ENCODE measurements at regions not wholly inside any gene's neighbourhood (a gene's known extent, or its start where the extent isn't known, plus 50 kb on each side); places are given as distances from the start of the nearest gene placed in this dataset.
A peak's percentile ranks its signal among the peaks of the same experiment; 100 is the strongest.

GRCh38 chrX:39603230-39603629 lies 494.5 kb downstream of the BCOR start:
- Histone ChIP-seq H3K27ac (peak overlapping the region in 1 of 4 donors; percentile 50), H3K36me3 (no peaks in the 10 kb centered on the region), H3K27me3 (no peaks in the 10 kb centered on the region), H3K4me3 (no peak overlapping the region), H3K4me1 (no peaks in the 10 kb centered on the region), H3K9me3 (peaks cover 0 to 7% (median 0%) of the 10 kb centered on the region in 3 donors)
- DNase-seq: no peak
- 38 to 86% methylated on average over 3 to 4 of the region's 4 CpGs for WGBS, 2 donors
- intact Hi-C loops (cut with DNase I): no loop called here
- TF ChIP-seq CTCF (IDR thresholded peaks at IDR 0.05) (no peak), POLR2A (IDR thresholded peaks at IDR 0.05) (no peak)

- WGBS, 2 donors: 51 to 80% methylated on average over 2 to 3 of the region's 3 CpGs
- Histone ChIP-seq H3K27me3 (no peaks in the 10 kb centered on the region), H3K9me3 (peaks cover 0 to 7% (median 0%) of the 10 kb centered on the region in 3 donors), H3K4me3 (no peak overlapping the region), H3K4me1 (no peaks in the 10 kb centered on the region), H3K27ac (no peak overlapping the region), H3K36me3 (no peaks in the 10 kb centered on the region)
- intact Hi-C loops (cut with DNase I): no loop called here
- no peak for DNase-seq
- TF ChIP-seq CTCF (IDR thresholded peaks at IDR 0.05): no peak
- TF ChIP-seq POLR2A (IDR thresholded peaks at IDR 0.05): no peak
Measured at GRCh38 chrX:39605183-39605582, 492.6 kb downstream of the BCOR start.

GRCh38 chrX:39605866-39606265 lies 491.9 kb downstream of the BCOR start:
- H3K27me3 ChIP-seq: no peaks in the 10 kb centered on the region
- no peak for DNase-seq
- no peaks in the 10 kb centered on the region for H3K4me1 ChIP-seq
- no peak overlapping the region for H3K27ac ChIP-seq
- intact Hi-C loops (cut with DNase I): no loop called here
- TF ChIP-seq CTCF (IDR thresholded peaks at IDR 0.05) (no peak), POLR2A (IDR thresholded peaks at IDR 0.05) (no peak)
- 60 to 69% methylated on average over 1 to 2 of the region's 2 CpGs for WGBS, 2 donors
- peaks cover 0 to 7% (median 0%) of the 10 kb centered on the region in 3 donors for H3K9me3 ChIP-seq
- H3K4me3 ChIP-seq: no peak overlapping the region
- no peaks in the 10 kb centered on the region for H3K36me3 ChIP-seq

- H3K9me3 ChIP-seq: peaks cover 0 to 7% (median 0%) of the 10 kb centered on the region in 3 donors
- no peaks in the 10 kb centered on the region for H3K36me3 ChIP-seq
- no peak overlapping the region for H3K27ac ChIP-seq
- WGBS, 2 donors: 85 to 94% methylated on average over 2 to 8 of the region's 9 CpGs
- intact Hi-C loops (cut with DNase I): no loop called here
- no peaks in the 10 kb centered on the region for H3K27me3 ChIP-seq
- H3K4me3 ChIP-seq: no peak overlapping the region
- no peak for DNase-seq
- H3K4me1 ChIP-seq: peaks cover 0 to 14% (median 4%) of the 10 kb centered on the region in 3 donors
- TF ChIP-seq CTCF (IDR thresholded peaks at IDR 0.05) (no peak), POLR2A (IDR thresholded peaks at IDR 0.05) (no peak)
Measured at GRCh38 chrX:39609941-39610340, 487.8 kb downstream of the BCOR start.

GRCh38 chrX:39611468-39611867 lies 486.3 kb downstream of the BCOR start:
- DNase-seq: no peak
- Histone ChIP-seq H3K27ac (no peak overlapping the region), H3K4me1 (peaks cover 0 to 14% (median 4%) of the 10 kb centered on the region in 3 donors), H3K4me3 (no peak overlapping the region), H3K9me3 (peaks cover 0 to 7% (median 0%) of the 10 kb centered on the region in 3 donors), H3K27me3 (no peaks in the 10 kb centered on the region), H3K36me3 (no peaks in the 10 kb centered on the region)
- 82 to 94% methylated on average over 7 of the region's 8 CpGs for WGBS, 2 donors
- no peak for TF ChIP-seq POLR2A (IDR thresholded peaks at IDR 0.05)
- TF ChIP-seq CTCF (IDR thresholded peaks at IDR 0.05): no peak
- intact Hi-C loops (cut with DNase I): no loop called here
